ENCODE measurements at regions not wholly inside any gene's neighbourhood (a gene's known extent, or its start where the extent isn't known, plus 50 kb on each side); places are given as distances from the start of the nearest gene placed in this dataset.

DNA sequence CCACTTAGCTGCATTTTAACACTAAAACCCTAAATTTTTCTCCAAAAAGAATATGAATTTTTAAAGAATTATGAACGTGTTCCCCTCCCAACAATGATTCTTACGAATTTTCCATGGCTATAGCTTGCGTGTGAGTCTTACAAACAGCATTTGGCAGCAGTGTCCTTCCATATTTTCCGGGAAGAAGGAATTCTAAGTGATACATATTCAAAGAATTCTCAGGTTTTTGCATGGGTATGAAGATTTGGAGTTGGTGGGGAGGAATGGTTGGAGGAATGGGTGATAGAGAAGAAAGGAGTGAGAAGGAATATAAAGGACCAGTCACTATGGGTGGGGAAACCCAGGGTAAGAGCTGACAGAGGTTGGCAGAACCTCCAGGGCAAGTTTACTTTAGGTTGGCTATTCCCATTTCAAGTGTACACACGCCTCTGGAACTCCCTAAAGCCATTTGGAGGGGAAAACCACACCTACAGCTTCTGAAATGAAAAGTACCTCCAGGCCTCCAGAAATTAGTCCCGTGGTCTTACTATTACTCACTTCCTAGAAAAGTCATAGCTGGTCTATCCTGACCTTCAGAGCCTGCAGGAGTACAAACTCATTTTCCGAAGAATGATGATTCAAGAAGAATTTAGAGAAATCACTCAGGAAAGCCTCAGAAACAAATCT lies 420.8 kb upstream of the DIPK2B start:
- H3K9me3 ChIP-seq (replicated peaks; ENCODE audit: control insufficient read depth, insufficient read depth, low read depth, low read length), result no peaks in the 10 kb centered on the region
- H3K9ac ChIP-seq (ENCODE audit: insufficient read depth in 1 of 2, low read depth in 2 of 2, low read length in 2 of 2), result no peak overlapping the region
- intact Hi-C loops (cut with micrococcal nuclease), result no loop called here
- ChIA-PET POLR2A (no interaction called here), CTCF (ENCODE audit: low intra/inter-chr PET ratio) (no interaction called here)
- BruUV-seq (replicated peaks), result no TSS peak
- H3K9me1 ChIP-seq (ENCODE audit: control insufficient read depth, insufficient read depth, low read length), result no peaks in the 10 kb centered on the region
- no peaks in the 10 kb centered on the region for H3K27me3 ChIP-seq (ENCODE audit: control insufficient read depth in 2 of 2, insufficient read depth in 2 of 2, low read length in 2 of 2)
- H3K4me1 ChIP-seq (replicated peaks in 1 of 2; ENCODE audit: control insufficient read depth in 2 of 2, insufficient read depth in 2 of 2, low read length in 2 of 2), result no peaks in the 10 kb centered on the region
- H3K4me3 ChIP-seq, result no peak overlapping the region
- in situ Hi-C loops (cut with MboI), result no loop called here
- DNase-seq (ENCODE audit: extremely low read depth in 1 of 4, low spot score in 3 of 4), result no peak
- no peak overlapping the region for H2AFZ ChIP-seq (ENCODE audit: low read depth, low read length)
- ATAC-seq, result no peak
- H4K20me1 ChIP-seq (replicated peaks; ENCODE audit: control insufficient read depth, insufficient read depth, low read length), result no peaks in the 10 kb centered on the region
- no peak overlapping the region for H3K4me2 ChIP-seq (ENCODE audit: insufficient read depth, low read length)
- WGBS (ENCODE audit: insufficient coverage, low coverage, missing lambda C conversion rate), result 2% methylated on average over 7 of the region's 7 CpGs
- no peak for FAIRE-seq
- H3K79me2 ChIP-seq (ENCODE audit: control insufficient read depth, insufficient read depth, low read length), result no peaks in the 10 kb centered on the region
- no peak overlapping the region for H3K27ac ChIP-seq (ENCODE audit: extremely low read depth, low read depth, low read length)
- TF ChIP-seq ZNF561 (CRISPR knock-in tag; conservative IDR thresholded peaks at IDR 0.05), result no peak
- TF ChIP-seq U2AF1 (optimal IDR thresholded peaks at IDR 0.05; ENCODE audit: low read depth, low read length), result no peak
- TF ChIP-seq ZNF224 (CRISPR knock-in tag; IDR thresholded peaks at IDR 0.05), result no peak
- TF ChIP-seq, protein P1, sequence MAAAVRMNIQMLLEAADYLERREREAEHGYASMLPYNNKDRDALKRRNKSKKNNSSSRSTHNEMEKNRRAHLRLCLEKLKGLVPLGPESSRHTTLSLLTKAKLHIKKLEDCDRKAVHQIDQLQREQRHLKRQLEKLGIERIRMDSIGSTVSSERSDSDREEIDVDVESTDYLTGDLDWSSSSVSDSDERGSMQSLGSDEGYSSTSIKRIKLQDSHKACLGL (CRISPR knock-in tag; IDR thresholded peaks at IDR 0.05; ENCODE audit: borderline replicate concordance, poor library complexity, severe bottlenecking), result no peak
- TF ChIP-seq NFIC (IDR thresholded peaks at IDR 0.05), result no peak
- TF ChIP-seq SRSF9 (IDR thresholded peaks at IDR 0.05; ENCODE audit: borderline replicate concordance, low read depth, low read length), result no peak
- TF ChIP-seq U2AF2 (optimal IDR thresholded peaks at IDR 0.05; ENCODE audit: low read depth, low read length), result no peak
- TF ChIP-seq STAT5A (IDR thresholded peaks at IDR 0.05; ENCODE audit: borderline replicate concordance, low read length), result no peak
- TF ChIP-seq NFYB (IDR thresholded peaks at IDR 0.05; ENCODE audit: extremely low read depth, insufficient read length), result no peak
- no peak for TF ChIP-seq PTBP1 (IDR thresholded peaks at IDR 0.05; ENCODE audit: low read depth, low read length)
- no peaks in the 10 kb centered on the region for H3K36me3 ChIP-seq (ENCODE audit: control insufficient read depth, insufficient read depth, low read length)
